Adrenal gland (tissue), 9 donors: ENCODE measurements at regions not wholly inside any gene's neighbourhood (a gene's known extent, or its start where the extent isn't known, plus 50 kb on each side); places are given as distances from the start of the nearest gene placed in this dataset.

Experiments used
- DNase-seq, 7 donors: peaks; one replicate each; pipeline ENCODE4 v3.0.0-alpha.2; 2019 to 2020
- H3K27ac ChIP-seq, 5 donors: fragments of 200-600 bp; sonication (generic) in 4 of 5; 1 replicate in 3 of 5; 2 replicates in 2 of 5; pipeline versions ENCODE4 v1.5.1 to v1.8.0; 2016 to 2020; ENCODE audit warnings: mild to moderate bottlenecking in 1 of 5
- H3K27me3 ChIP-seq: fragments of 200-600 bp; 2 replicates; pipeline ENCODE4 v1.8.0; 2021
- H3K36me3 ChIP-seq, 2 donors: fragments of 200-600 bp; replicated peaks in 1 of 2; 1 replicate in 1 of 2; 2 replicates in 1 of 2; pipeline versions ENCODE4 v1.5.1 to v1.8.0; 2018 to 2022
- H3K4me1 ChIP-seq, 2 donors: fragments of 200-600 bp; replicated peaks in 1 of 2; 1 replicate in 1 of 2; 2 replicates in 1 of 2; pipeline versions ENCODE4 v1.5.1 to v1.8.0; 2018 to 2021
- H3K4me3 ChIP-seq, 4 donors: fragments of 200-600 bp; sonication (generic) in 3 of 4; one replicate each; pipeline ENCODE4 v1.5.1; 2016 to 2018
- H3K9me3 ChIP-seq, 3 donors: fragments of 200-600 bp; sonication (generic) in 1 of 3; replicated peaks in 1 of 3; 1 replicate in 2 of 3; 2 replicates in 1 of 3; pipeline versions ENCODE4 v1.5.1 to v1.8.0; 2016 to 2021
- CTCF ChIP-seq, 6 experiments: fragments of 450-650 bp in 4 of 6; fragments of 200-600 bp in 2 of 6; sonication (generic) in 1 of 6; IDR thresholded peaks; 1 replicate in 5 of 6; 2 replicates in 1 of 6; pipeline versions ENCODE4 v1.5.1 to v1.8.0; 2016 to 2021; ENCODE audit warnings: antibody characterized with exemption in 6 of 6, mild to moderate bottlenecking in 2 of 6, moderate library complexity in 1 of 6
- POLR2A ChIP-seq, 2 donors: fragments of 450-650 bp; IDR thresholded peaks; one replicate each; pipeline ENCODE4 v1.6.1; 2017; ENCODE audit warnings: antibody characterized with exemption in 2 of 2, mild to moderate bottlenecking in 2 of 2, moderate library complexity in 1 of 2
- WGBS, 4 donors: extraction: QIAGEN DNeasy Blood & Tissue Kit in 2 of 4; methylation state at CpG; one replicate each; pipeline versions ENCODE4 v1.1.5 to v1.1.7; 2013 to 2017; 5-methylcytosine and 5-hydroxymethylcytosine counted together
- intact Hi-C, 2 donors: fragments of 100-400 bp; cut with DNase I; formaldehyde crosslinking; loops; one replicate each; pipeline versions ENCODE4 v1.14.1 to v1.15.0; 2022 to 2023
- donor health status: healthy with polysubstance abuse.
- donor health status: Bipolar disorder and iron deficiency.
- donor health status: DM: yes; HTN: yes; CAD: no.
- donor health status: DM: no; HTN: no; CAD: no.
- donor health status: DM: no; HTN: no; CAD: no.

GRCh38 chrX:46236411-46236810 lies 308.8 kb downstream of the ZNF674 start:
- peaks cover 4% of the 10 kb centered on the region for H3K27me3 ChIP-seq
- H3K4me1 ChIP-seq: no peaks in the 10 kb centered on the region
- 17 to 24% (median 21%) methylated on average over 2 of the region's 2 CpGs for WGBS, 4 donors
- intact Hi-C loops: no loop called here
- TF ChIP-seq CTCF (IDR thresholded peaks at IDR 0.05) (no peak), POLR2A (IDR thresholded peaks at IDR 0.05) (no peak)
- no peaks in the 10 kb centered on the region for H3K9me3 ChIP-seq
- no peak overlapping the region for H3K4me3 ChIP-seq
- DNase-seq: no peak
- no peak overlapping the region for H3K27ac ChIP-seq
- H3K36me3 ChIP-seq: no peaks in the 10 kb centered on the region

GRCh38 chrX:46235778-46236177 lies 309.4 kb downstream of the ZNF674 start:
- no peaks in the 10 kb centered on the region for H3K4me1 ChIP-seq
- intact Hi-C loops: no loop called here
- TF ChIP-seq POLR2A (IDR thresholded peaks at IDR 0.05): no peak
- TF ChIP-seq CTCF (IDR thresholded peaks at IDR 0.05): no peak
- 83 to 90% (median 86%) methylated on average over 4 of the region's 4 CpGs for WGBS, 4 donors
- DNase-seq: no peak
- H3K36me3 ChIP-seq: no peaks in the 10 kb centered on the region
- no peak overlapping the region for H3K27ac ChIP-seq
- H3K9me3 ChIP-seq: no peaks in the 10 kb centered on the region
- peaks cover 8% of the 10 kb centered on the region for H3K27me3 ChIP-seq
- no peak overlapping the region for H3K4me3 ChIP-seq

- H3K4me1 ChIP-seq: no peaks in the 10 kb centered on the region
- H3K9me3 ChIP-seq: no peaks in the 10 kb centered on the region
- intact Hi-C loops: no loop called here
- H3K4me3 ChIP-seq: no peak overlapping the region
- peaks cover 10% of the 10 kb centered on the region for H3K27me3 ChIP-seq
- 51 to 74% (median 66%) methylated on average over 2 of the region's 2 CpGs for WGBS, 4 donors
- no peak overlapping the region for H3K27ac ChIP-seq
- DNase-seq: no peak
- H3K36me3 ChIP-seq: no peaks in the 10 kb centered on the region
- no peak for TF ChIP-seq POLR2A (IDR thresholded peaks at IDR 0.05)
- no peak for TF ChIP-seq CTCF (IDR thresholded peaks at IDR 0.05)
Observed at GRCh38 chrX:46234775-46235174, 310.4 kb downstream of the ZNF674 start.

- Histone ChIP-seq H3K36me3 (no peaks in the 10 kb centered on the region), H3K27ac (no peak overlapping the region), H3K27me3 (peaks cover 10% of the 10 kb centered on the region), H3K9me3 (no peaks in the 10 kb centered on the region), H3K4me3 (no peak overlapping the region), H3K4me1 (no peaks in the 10 kb centered on the region)
- intact Hi-C loops: no loop called here
- TF ChIP-seq POLR2A (IDR thresholded peaks at IDR 0.05) (no peak), CTCF (IDR thresholded peaks at IDR 0.05) (no peak)
- WGBS, 4 donors: 84 to 92% (median 90%) methylated on average over 2 to 6 of the region's 6 CpGs
- no peak for DNase-seq
Observed at GRCh38 chrX:46228389-46228788, 316.8 kb downstream of the ZNF674 start.
